DND-41 (cell line): ENCODE measurements at regions not wholly inside any gene's neighbourhood (a gene's known extent, or its start where the extent isn't known, plus 50 kb on each side); places are given as distances from the start of the nearest gene placed in this dataset.

Source experiments
- EZH2 ChIP-seq: IDR thresholded peaks from 3 replicates; pipeline ENCODE4 v1.6.1; 2012; ENCODE audit warnings: borderline replicate concordance, low read depth, mild to moderate bottlenecking, moderate library complexity, low read length, inconsistent platforms; ENCODE audit not compliant: severe bottlenecking
- TF ChIP-seq, protein P1 (sequence below): IDR thresholded peaks from 2 replicates; pipeline ENCODE4 v1.5.1; 2012; ENCODE audit warnings: borderline replicate concordance, low read length, moderate library complexity, mild to moderate bottlenecking; ENCODE audit not compliant: poor library complexity, severe bottlenecking; ENCODE audit errors: extremely low read depth

DNA sequence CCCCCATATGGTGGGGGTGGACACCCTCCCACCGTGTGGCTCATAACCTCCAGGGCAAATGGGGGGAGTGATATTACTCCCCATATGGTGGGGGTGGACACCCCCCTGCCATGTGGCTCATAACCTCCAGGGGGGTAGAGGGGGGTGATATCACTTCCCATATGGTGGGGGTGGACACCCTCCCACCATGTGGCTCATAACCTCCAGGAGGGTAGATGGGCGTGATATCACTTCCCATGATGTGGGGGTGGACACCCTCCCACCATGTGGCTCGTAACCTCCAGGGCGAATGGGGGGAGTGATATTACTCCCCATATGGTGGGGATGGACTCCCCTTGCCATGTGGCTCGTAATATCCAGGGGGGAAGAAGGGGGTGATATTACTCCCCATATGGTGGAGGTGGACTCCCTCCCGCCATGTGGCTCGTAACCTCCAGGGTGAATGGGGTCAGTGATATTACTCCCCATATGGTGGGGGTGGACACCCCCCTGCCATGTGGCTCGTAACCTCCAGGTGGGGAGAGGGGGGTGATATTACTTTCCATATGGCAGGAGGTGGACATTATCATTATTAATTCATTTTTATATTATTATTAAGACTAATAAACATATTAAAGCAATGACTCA is 51.2 kb upstream of the OXA1L start:
- TF ChIP-seq, protein P1, sequence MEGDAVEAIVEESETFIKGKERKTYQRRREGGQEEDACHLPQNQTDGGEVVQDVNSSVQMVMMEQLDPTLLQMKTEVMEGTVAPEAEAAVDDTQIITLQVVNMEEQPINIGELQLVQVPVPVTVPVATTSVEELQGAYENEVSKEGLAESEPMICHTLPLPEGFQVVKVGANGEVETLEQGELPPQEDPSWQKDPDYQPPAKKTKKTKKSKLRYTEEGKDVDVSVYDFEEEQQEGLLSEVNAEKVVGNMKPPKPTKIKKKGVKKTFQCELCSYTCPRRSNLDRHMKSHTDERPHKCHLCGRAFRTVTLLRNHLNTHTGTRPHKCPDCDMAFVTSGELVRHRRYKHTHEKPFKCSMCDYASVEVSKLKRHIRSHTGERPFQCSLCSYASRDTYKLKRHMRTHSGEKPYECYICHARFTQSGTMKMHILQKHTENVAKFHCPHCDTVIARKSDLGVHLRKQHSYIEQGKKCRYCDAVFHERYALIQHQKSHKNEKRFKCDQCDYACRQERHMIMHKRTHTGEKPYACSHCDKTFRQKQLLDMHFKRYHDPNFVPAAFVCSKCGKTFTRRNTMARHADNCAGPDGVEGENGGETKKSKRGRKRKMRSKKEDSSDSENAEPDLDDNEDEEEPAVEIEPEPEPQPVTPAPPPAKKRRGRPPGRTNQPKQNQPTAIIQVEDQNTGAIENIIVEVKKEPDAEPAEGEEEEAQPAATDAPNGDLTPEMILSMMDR: no peak
- no peak for TF ChIP-seq EZH2
